ENCODE measurements at regions not wholly inside any gene's neighbourhood (a gene's known extent, or its start where the extent isn't known, plus 50 kb on each side); places are given as distances from the start of the nearest gene placed in this dataset.

DNA sequence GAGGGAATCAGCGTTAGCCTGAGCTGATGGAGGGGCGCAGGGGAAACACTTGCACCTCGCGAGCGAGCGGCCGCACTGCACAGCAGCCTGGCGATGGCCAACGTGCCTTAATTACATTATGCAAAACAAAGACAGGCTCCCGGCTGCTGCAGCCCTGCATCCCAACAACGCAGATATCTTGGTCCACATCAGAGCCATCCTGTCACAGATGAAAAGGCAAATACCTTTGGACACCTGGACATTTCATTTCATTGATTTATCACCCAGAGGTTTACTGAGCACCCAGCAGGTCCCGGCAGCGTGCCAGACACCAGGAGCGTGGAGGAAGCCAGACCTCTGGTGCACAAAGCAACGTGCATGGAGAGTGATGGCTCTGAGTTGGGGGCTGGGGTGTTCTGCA is 843.0 kb downstream of the TBC1D22A start:
- no peak overlapping the region for H3K4me3 Mint-ChIP-seq
- no peaks in the 10 kb centered on the region for H3K4me1 Mint-ChIP-seq
- TF ChIP-seq, protein P1, sequence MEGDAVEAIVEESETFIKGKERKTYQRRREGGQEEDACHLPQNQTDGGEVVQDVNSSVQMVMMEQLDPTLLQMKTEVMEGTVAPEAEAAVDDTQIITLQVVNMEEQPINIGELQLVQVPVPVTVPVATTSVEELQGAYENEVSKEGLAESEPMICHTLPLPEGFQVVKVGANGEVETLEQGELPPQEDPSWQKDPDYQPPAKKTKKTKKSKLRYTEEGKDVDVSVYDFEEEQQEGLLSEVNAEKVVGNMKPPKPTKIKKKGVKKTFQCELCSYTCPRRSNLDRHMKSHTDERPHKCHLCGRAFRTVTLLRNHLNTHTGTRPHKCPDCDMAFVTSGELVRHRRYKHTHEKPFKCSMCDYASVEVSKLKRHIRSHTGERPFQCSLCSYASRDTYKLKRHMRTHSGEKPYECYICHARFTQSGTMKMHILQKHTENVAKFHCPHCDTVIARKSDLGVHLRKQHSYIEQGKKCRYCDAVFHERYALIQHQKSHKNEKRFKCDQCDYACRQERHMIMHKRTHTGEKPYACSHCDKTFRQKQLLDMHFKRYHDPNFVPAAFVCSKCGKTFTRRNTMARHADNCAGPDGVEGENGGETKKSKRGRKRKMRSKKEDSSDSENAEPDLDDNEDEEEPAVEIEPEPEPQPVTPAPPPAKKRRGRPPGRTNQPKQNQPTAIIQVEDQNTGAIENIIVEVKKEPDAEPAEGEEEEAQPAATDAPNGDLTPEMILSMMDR (IDR thresholded peaks at IDR 0.05; ENCODE audit: unreplicated experiment in 3 of 3): no peak
- H3K27ac Mint-ChIP-seq: no peak overlapping the region
- peaks cover 22% of the 10 kb centered on the region for H3K9me3 Mint-ChIP-seq
- H3K36me3 Mint-ChIP-seq (ENCODE audit: low read depth): no peaks in the 10 kb centered on the region
- peaks cover 19% of the 10 kb centered on the region for H3K27me3 Mint-ChIP-seq (ENCODE audit: low read depth)

GRCh38 chr22:47604563-47604962 is 842.1 kb downstream of the TBC1D22A start:
- H3K27me3 Mint-ChIP-seq (ENCODE audit: low read depth): peaks cover 19% of the 10 kb centered on the region
- H3K4me3 Mint-ChIP-seq: no peak overlapping the region
- no peaks in the 10 kb centered on the region for H3K4me1 Mint-ChIP-seq
- H3K36me3 Mint-ChIP-seq (ENCODE audit: low read depth): no peaks in the 10 kb centered on the region
- TF ChIP-seq, protein P1 (IDR thresholded peaks at IDR 0.05; ENCODE audit: unreplicated experiment in 3 of 3): no peak
- H3K9me3 Mint-ChIP-seq: peaks cover 24% of the 10 kb centered on the region
- no peak overlapping the region for H3K27ac Mint-ChIP-seq

GRCh38 chr22:47602732-47603131 is 840.3 kb downstream of the TBC1D22A start:
- Mint-ChIP-seq H3K4me1 (no peaks in the 10 kb centered on the region), H3K9me3 (peaks cover 23% of the 10 kb centered on the region), H3K4me3 (no peak overlapping the region), H3K36me3 (ENCODE audit: low read depth) (no peaks in the 10 kb centered on the region), H3K27ac (no peak overlapping the region), H3K27me3 (ENCODE audit: low read depth) (peaks cover 13% of the 10 kb centered on the region)
- TF ChIP-seq, protein P1 (IDR thresholded peaks at IDR 0.05; ENCODE audit: unreplicated experiment in 3 of 3): no peak

DNA sequence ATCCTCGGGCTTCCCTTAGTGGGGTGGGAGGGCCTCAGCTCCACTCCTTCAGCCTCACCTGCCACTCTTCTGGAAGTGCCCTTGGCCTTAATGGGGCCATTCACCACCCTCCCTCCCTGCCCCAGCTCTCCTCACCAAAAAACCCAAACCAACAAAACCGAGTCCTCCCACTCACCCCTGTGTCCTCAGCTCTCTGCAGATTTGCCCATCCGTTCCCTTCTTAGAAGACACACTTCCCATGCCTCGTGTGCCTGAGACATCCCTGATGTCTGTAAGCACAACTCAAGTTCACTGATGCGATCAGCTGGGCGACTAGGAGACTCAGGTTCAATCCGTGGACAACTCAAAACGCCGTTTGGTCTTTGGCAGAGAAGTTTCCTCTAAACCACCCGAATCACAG is 839.2 kb downstream of the TBC1D22A start:
- Mint-ChIP-seq H3K27me3 (ENCODE audit: low read depth) (peaks cover 19% of the 10 kb centered on the region), H3K36me3 (ENCODE audit: low read depth) (no peaks in the 10 kb centered on the region), H3K4me1 (no peaks in the 10 kb centered on the region), H3K9me3 (peaks cover 21% of the 10 kb centered on the region), H3K4me3 (no peak overlapping the region), H3K27ac (no peak overlapping the region)
- TF ChIP-seq, protein P1 (IDR thresholded peaks at IDR 0.05; ENCODE audit: unreplicated experiment in 3 of 3): no peak

DNA sequence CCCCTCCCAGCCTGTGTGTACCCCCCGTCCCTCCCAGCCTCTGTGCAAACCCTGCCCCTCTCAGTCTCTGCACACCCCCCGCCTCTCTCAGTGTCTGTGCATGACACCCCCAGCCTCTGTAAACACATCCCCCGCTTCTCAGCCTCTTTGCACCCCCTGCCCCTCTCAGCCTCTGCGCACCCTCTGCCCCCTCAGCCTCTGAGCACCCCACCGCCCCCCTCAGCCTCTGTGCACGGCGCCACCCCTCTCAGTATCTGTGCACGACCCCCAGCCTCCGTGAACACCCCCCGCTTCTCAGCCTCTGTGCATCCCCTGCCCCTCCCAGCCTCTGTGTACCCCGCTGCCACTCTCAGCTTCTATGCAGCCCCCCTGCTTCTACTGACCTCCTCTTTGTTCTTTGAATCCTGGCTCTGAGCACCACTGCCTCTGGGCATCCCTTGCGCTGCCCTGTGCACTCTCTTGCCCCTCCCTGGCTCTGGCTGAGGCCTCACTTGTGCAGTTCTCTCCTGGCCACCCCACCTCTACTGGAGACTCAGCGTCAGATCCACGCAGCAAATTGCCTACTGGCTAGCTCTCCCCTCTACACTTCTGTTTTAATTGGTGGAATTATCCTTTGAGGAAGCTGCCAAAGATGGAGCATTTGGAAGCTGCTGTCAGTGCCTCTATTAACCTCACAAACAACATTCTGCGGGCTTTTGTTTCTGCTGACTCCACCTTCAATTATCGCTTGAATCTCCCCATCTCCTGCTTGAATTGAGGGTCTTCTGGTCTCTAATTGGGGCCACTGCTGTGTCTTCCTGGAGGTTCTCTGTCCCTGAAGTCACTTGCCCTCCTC is 838.6 kb downstream of the TBC1D22A start:
- H3K27me3 Mint-ChIP-seq (ENCODE audit: low read depth): peaks cover 19% of the 10 kb centered on the region
- no peaks in the 10 kb centered on the region for H3K4me1 Mint-ChIP-seq
- peaks cover 21% of the 10 kb centered on the region for H3K9me3 Mint-ChIP-seq
- no peak overlapping the region for H3K4me3 Mint-ChIP-seq
- TF ChIP-seq, protein P1 (IDR thresholded peaks at IDR 0.05; ENCODE audit: unreplicated experiment in 3 of 3): no peak
- H3K36me3 Mint-ChIP-seq (ENCODE audit: low read depth): no peaks in the 10 kb centered on the region
- H3K27ac Mint-ChIP-seq: no peak overlapping the region

DNA sequence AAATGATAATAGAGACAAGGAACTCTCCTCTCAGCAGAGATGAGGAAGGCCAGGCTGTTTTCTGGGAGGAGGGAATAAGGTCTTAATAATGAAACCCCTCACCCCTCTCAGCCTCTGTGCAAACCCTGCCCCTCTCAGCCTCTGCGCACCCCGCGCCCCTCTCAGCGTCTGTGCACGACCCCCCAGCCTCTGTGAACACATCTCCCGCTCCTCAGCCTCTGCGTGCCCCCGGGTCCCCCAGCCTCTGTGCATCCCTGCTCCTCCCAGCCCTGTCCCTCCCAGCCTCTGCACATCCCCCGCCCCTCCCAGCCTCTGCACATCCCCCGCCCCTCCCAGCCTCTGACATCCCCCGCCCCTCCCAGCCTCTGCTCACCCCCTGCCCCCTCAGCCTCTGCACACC is 837.8 kb downstream of the TBC1D22A start:
- Mint-ChIP-seq H3K27ac (no peak overlapping the region), H3K9me3 (peaks cover 21% of the 10 kb centered on the region), H3K4me3 (no peak overlapping the region), H3K36me3 (ENCODE audit: low read depth) (no peaks in the 10 kb centered on the region), H3K4me1 (no peaks in the 10 kb centered on the region), H3K27me3 (ENCODE audit: low read depth) (peaks cover 15% of the 10 kb centered on the region)
- TF ChIP-seq, protein P1 (IDR thresholded peaks at IDR 0.05; ENCODE audit: unreplicated experiment in 3 of 3): no peak

Data from nephron (organoid).